Transverse colon (tissue), 4 donors: ENCODE measurements at regions not wholly inside any gene's neighbourhood (a gene's known extent, or its start where the extent isn't known, plus 50 kb on each side); places are given as distances from the start of the nearest gene placed in this dataset.

Experiments
- CTCF ChIP-seq, 5 experiments: fragments of 200-600 bp in 3 of 5; fragments of 450-650 bp in 2 of 5; sonication (generic) in 3 of 5; IDR thresholded peaks; 1 replicate in 2 of 5; 2 replicates in 3 of 5; pipeline ENCODE4 v1.5.1; 2016 to 2017; ENCODE audit warnings: antibody characterized with exemption in 5 of 5, inconsistent platforms in 3 of 5, mild to moderate bottlenecking in 2 of 5, moderate library complexity in 1 of 5
- EP300 ChIP-seq: sonication (generic); formaldehyde crosslinking; IDR thresholded peaks from one replicate; pipeline ENCODE4 v1.6.1; 2017; ENCODE audit warnings: antibody characterized with exemption, low read depth
- POLR2A ChIP-seq: fragments of 450-650 bp; IDR thresholded peaks from one replicate; pipeline ENCODE4 v1.6.1; 2016; ENCODE audit warnings: antibody characterized with exemption, mild to moderate bottlenecking, moderate library complexity
- POLR2AphosphoS5 ChIP-seq, 3 donors: sonication (generic); formaldehyde crosslinking; IDR thresholded peaks; one replicate each; pipeline ENCODE4 v1.6.1; 2016; ENCODE audit warnings: antibody characterized with exemption in 3 of 3

GRCh38 chr2:12164689-12165088, 418.3 kb downstream of the LPIN1 start:
- no peak for TF ChIP-seq POLR2AphosphoS5 (IDR thresholded peaks at IDR 0.05)
- TF ChIP-seq CTCF (IDR thresholded peaks at IDR 0.05) = no peak
- no peak for TF ChIP-seq EP300
- TF ChIP-seq POLR2A = no peak
